ENCODE measurements at regions not wholly inside any gene's neighbourhood (a gene's known extent, or its start where the extent isn't known, plus 50 kb on each side); places are given as distances from the start of the nearest gene placed in this dataset.

DNA sequence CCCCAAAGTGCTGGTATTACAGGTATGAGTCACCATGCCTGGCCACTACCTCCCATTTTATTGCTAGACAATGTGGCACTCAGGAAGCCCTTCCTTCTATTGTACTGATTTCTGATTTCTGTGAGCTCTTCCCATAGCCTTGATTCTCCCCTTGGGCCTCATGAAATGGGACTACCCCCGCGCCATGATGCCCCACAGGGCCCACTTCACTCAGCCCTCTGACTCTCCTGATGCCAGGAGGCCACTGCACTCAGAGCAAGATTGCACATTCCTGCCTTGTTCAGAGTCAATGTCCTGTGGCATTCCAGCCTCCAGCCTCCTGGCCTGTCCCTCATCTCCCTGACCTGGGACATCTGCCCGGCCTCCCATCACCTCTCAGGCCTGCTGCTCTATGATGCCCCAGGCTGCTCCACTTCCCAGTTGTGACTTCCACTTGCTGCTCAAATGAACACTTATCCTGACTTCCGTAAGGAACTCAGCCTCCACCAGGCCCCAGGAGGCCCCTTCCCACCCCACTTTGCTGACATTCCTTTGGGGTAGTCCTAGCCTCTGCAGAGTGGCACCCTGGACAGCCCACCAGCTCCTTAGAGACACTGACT is 66.6 kb upstream of the KSR1 start:
- H3K36me3 ChIP-seq (ENCODE audit: control insufficient read depth, insufficient read depth, low read length) = no peaks in the 10 kb centered on the region
- no peaks in the 10 kb centered on the region for H3K27me3 ChIP-seq (replicated peaks; ENCODE audit: control insufficient read depth, insufficient read depth, low read length)
- no peak for DNase-seq (ENCODE audit: extremely low read depth, insufficient read length)
- H3K4me3 ChIP-seq (replicated peaks; ENCODE audit: low read depth, low read length) = no peak overlapping the region
- TF ChIP-seq, protein P1, sequence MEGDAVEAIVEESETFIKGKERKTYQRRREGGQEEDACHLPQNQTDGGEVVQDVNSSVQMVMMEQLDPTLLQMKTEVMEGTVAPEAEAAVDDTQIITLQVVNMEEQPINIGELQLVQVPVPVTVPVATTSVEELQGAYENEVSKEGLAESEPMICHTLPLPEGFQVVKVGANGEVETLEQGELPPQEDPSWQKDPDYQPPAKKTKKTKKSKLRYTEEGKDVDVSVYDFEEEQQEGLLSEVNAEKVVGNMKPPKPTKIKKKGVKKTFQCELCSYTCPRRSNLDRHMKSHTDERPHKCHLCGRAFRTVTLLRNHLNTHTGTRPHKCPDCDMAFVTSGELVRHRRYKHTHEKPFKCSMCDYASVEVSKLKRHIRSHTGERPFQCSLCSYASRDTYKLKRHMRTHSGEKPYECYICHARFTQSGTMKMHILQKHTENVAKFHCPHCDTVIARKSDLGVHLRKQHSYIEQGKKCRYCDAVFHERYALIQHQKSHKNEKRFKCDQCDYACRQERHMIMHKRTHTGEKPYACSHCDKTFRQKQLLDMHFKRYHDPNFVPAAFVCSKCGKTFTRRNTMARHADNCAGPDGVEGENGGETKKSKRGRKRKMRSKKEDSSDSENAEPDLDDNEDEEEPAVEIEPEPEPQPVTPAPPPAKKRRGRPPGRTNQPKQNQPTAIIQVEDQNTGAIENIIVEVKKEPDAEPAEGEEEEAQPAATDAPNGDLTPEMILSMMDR (IDR thresholded peaks at IDR 0.05; ENCODE audit: insufficient read depth, low read length, poor library complexity, severe bottlenecking) = no peak

DNA sequence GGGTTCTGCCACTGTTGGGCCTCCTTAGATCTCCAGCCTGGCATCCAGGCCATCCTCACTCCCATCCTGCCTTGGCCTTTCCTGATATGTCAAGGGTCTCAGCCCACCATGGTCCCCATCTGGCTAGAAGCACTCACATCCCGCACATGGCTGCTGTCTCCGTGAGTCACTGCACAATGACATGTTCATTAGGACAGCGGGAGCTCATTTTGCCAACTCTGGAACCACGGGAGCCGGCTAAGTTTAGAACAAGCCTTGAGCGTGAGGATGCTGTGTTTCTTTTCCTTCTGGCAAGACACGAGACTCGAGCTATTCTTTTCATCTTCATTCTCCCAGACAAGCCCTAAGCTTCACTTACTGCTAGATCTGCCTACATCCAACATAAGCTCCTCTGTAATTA is 65.7 kb upstream of the KSR1 start:
- no peaks in the 10 kb centered on the region for H3K27me3 ChIP-seq (replicated peaks; ENCODE audit: control insufficient read depth, insufficient read depth, low read length)
- DNase-seq (ENCODE audit: extremely low read depth, insufficient read length) = no peak
- TF ChIP-seq, protein P1 (IDR thresholded peaks at IDR 0.05; ENCODE audit: insufficient read depth, low read length, poor library complexity, severe bottlenecking) = no peak
- H3K4me3 ChIP-seq (replicated peaks; ENCODE audit: low read depth, low read length) = no peak overlapping the region
- H3K36me3 ChIP-seq (ENCODE audit: control insufficient read depth, insufficient read depth, low read length) = no peaks in the 10 kb centered on the region

DNA sequence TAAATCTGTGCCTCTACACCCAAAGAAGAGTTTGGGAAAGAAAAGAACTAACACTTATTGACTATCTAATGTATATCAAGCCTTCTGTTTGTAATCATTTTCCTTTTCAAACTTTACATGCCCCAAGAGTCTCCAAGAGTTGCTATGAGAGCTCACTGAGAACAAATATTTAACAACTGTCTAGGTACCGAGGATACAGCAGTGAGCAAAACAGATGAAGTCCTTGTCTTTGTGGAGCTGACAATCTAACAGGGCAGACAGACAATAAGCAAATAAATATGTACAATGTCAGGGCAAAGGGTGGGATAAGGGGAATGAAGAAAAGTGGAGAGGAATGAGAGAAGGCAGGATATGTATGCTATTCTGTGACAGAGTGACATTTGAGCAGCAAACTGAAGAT is 64.8 kb upstream of the KSR1 start:
- TF ChIP-seq, protein P1 (IDR thresholded peaks at IDR 0.05; ENCODE audit: insufficient read depth, low read length, poor library complexity, severe bottlenecking) = no peak
- DNase-seq (ENCODE audit: extremely low read depth, insufficient read length) = no peak
- Histone ChIP-seq H3K36me3 (ENCODE audit: control insufficient read depth, insufficient read depth, low read length) (no peaks in the 10 kb centered on the region), H3K27me3 (replicated peaks; ENCODE audit: control insufficient read depth, insufficient read depth, low read length) (no peaks in the 10 kb centered on the region), H3K4me3 (replicated peaks; ENCODE audit: low read depth, low read length) (no peak overlapping the region)

DNA sequence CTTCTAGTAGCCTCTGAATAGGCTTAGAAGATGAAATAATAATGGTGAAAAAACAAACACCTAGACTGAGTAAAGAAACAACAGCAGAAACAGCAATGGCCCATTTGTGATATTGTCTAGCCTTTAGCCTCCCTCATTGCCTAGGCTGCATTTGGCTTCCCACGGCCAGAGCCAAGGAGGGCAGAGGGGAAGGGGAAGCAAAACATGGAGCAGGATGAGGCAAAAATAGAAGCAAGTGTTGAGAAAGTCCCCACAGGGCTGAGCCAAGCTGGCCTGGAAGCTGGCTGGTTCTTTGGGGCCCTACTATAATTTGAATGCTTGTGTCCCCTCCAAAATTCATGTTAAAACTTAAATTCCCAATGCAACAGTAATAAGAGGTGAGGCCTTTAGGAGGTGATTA is 60.2 kb upstream of the KSR1 start:
- TF ChIP-seq, protein P1 (IDR thresholded peaks at IDR 0.05; ENCODE audit: insufficient read depth, low read length, poor library complexity, severe bottlenecking) = no peak
- no peak for DNase-seq (ENCODE audit: extremely low read depth, insufficient read length)
- H3K4me3 ChIP-seq (replicated peaks; ENCODE audit: low read depth, low read length) = no peak overlapping the region
- H3K36me3 ChIP-seq (ENCODE audit: control insufficient read depth, insufficient read depth, low read length) = no peaks in the 10 kb centered on the region
- no peaks in the 10 kb centered on the region for H3K27me3 ChIP-seq (replicated peaks; ENCODE audit: control insufficient read depth, insufficient read depth, low read length)

DNA sequence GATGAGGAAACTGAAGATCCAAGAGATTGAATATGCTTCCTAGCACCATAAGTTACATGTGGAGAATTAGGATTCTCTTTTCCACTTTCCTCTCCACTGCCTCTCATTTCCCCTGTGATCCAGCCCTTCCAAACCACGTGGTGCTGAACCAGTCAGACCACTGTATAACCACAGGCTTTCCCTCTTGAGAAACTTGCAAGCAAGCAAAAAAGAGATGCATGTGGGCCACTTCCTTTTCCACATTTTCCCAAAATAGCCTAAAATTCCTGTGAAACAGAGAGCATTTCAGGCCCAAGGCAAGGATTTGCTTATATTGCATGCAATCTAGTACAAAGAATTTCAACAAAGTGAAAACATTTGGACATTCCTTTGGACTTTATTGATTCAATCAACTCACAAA is 59.3 kb upstream of the KSR1 start:
- no peak overlapping the region for H3K4me3 ChIP-seq (replicated peaks; ENCODE audit: low read depth, low read length)
- TF ChIP-seq, protein P1 (IDR thresholded peaks at IDR 0.05; ENCODE audit: insufficient read depth, low read length, poor library complexity, severe bottlenecking) = no peak
- no peaks in the 10 kb centered on the region for H3K27me3 ChIP-seq (replicated peaks; ENCODE audit: control insufficient read depth, insufficient read depth, low read length)
- no peaks in the 10 kb centered on the region for H3K36me3 ChIP-seq (ENCODE audit: control insufficient read depth, insufficient read depth, low read length)
- no peak for DNase-seq (ENCODE audit: extremely low read depth, insufficient read length)

GRCh38 chr17:27398691-27399090 is 57.6 kb upstream of the KSR1 start:
- Histone ChIP-seq H3K27me3 (replicated peaks; ENCODE audit: control insufficient read depth, insufficient read depth, low read length) (no peaks in the 10 kb centered on the region), H3K36me3 (ENCODE audit: control insufficient read depth, insufficient read depth, low read length) (no peaks in the 10 kb centered on the region), H3K4me3 (replicated peaks; ENCODE audit: low read depth, low read length) (no peak overlapping the region)
- TF ChIP-seq, protein P1 (IDR thresholded peaks at IDR 0.05; ENCODE audit: insufficient read depth, low read length, poor library complexity, severe bottlenecking) = no peak
- DNase-seq (ENCODE audit: extremely low read depth, insufficient read length) = no peak

Measured in GM06990 (cell line).